ENCODE measurements at regions not wholly inside any gene's neighbourhood (a gene's known extent, or its start where the extent isn't known, plus 50 kb on each side); places are given as distances from the start of the nearest gene placed in this dataset.

DNA sequence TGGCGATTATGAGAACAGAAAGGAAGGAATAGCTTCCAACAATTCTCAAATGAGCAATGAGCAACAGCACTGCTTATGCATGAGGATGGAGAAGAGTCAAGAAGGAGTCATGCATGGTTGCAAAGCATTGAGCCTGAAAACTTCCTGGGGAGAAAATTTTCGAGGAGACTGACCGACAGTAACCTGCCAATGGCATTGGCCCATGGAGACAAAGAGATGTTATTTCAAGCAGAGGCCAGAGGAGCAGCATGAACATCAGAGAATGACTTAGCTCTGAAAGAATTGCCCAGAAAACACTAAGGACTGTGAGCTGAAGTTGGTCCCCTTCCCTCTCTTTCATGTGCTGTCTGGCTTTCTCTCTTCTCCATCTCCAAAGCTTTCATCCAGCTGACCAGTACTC lies 343.4 kb downstream of the ADAMTS20 start:
- TF ChIP-seq MTA3 (IDR thresholded peaks at IDR 0.05; ENCODE audit: borderline replicate concordance, low read length) (no peak), ZSCAN29 (IDR thresholded peaks at IDR 0.05) (no peak), SRF (IDR thresholded peaks at IDR 0.05; ENCODE audit: low read depth in 2 of 2, low read length in 2 of 2) (no peak), GABPA (IDR thresholded peaks at IDR 0.05; ENCODE audit: low read depth) (no peak)

Data from GM12878 (cell line).